Nephron (organoid): ENCODE measurements at regions not wholly inside any gene's neighbourhood (a gene's known extent, or its start where the extent isn't known, plus 50 kb on each side); places are given as distances from the start of the nearest gene placed in this dataset.

Experiments used
- H3K27ac Mint-ChIP-seq, 3 experiments: 2 replicates each; pipeline ENCODE4 v1.8.0; 2020; ENCODE audit warnings: mixed read lengths in 3 of 3, mild to moderate bottlenecking in 2 of 3, moderate library complexity in 1 of 3
- H3K27me3 Mint-ChIP-seq: 2 replicates; pipeline ENCODE4 v1.8.0; 2021; ENCODE audit warnings: low read depth, mild to moderate bottlenecking, moderate library complexity, mixed read lengths
- H3K36me3 Mint-ChIP-seq: 2 replicates; pipeline ENCODE4 v1.8.0; 2020; ENCODE audit warnings: low read depth, mixed read lengths
- H3K4me1 Mint-ChIP-seq: 2 replicates; pipeline ENCODE4 v1.8.0; 2020; ENCODE audit warnings: mixed read lengths
- H3K4me3 Mint-ChIP-seq, 3 experiments: 2 replicates each; pipeline ENCODE4 v1.8.0; 2020; ENCODE audit warnings: mild to moderate bottlenecking in 3 of 3, mixed read lengths in 3 of 3, moderate library complexity in 2 of 3
- H3K9me3 Mint-ChIP-seq: 2 replicates; pipeline ENCODE4 v1.8.0; 2020; ENCODE audit warnings: mixed read lengths
- TF ChIP-seq, protein P1 (sequence below), 3 experiments: fragments of 200-600 bp; sonication (generic); IDR thresholded peaks; one replicate each; pipeline ENCODE4 v1.5.0; 2021; ENCODE audit warnings: antibody characterized with exemption in 3 of 3; ENCODE audit not compliant: unreplicated experiment in 3 of 3

- TF ChIP-seq, protein P1, sequence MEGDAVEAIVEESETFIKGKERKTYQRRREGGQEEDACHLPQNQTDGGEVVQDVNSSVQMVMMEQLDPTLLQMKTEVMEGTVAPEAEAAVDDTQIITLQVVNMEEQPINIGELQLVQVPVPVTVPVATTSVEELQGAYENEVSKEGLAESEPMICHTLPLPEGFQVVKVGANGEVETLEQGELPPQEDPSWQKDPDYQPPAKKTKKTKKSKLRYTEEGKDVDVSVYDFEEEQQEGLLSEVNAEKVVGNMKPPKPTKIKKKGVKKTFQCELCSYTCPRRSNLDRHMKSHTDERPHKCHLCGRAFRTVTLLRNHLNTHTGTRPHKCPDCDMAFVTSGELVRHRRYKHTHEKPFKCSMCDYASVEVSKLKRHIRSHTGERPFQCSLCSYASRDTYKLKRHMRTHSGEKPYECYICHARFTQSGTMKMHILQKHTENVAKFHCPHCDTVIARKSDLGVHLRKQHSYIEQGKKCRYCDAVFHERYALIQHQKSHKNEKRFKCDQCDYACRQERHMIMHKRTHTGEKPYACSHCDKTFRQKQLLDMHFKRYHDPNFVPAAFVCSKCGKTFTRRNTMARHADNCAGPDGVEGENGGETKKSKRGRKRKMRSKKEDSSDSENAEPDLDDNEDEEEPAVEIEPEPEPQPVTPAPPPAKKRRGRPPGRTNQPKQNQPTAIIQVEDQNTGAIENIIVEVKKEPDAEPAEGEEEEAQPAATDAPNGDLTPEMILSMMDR (IDR thresholded peaks at IDR 0.05; ENCODE audit: unreplicated experiment in 3 of 3), result no peak
- H3K27ac Mint-ChIP-seq, result no peak overlapping the region
- no peak overlapping the region for H3K4me3 Mint-ChIP-seq
These were observed 440.0 kb downstream of the ANKRD7 start for GRCh38 chr7:118664498-118664897.

DNA sequence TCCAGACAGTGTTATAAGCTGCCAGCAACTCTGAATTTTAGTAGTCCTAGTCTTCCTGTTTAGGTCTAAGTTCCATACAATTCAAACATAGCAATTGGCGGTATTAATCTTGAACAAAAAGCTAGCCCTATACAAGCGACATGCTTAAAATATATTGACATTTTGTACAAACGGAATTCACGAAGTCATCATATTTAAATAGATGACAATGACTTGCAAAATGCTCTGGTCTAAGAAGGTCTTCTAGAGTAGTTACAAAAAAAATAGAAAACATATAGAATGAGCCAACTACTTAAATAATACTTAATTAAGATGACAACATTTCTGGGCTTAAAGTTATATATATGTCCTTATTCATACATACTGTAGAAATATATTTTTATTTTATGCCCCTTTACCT lies 446.6 kb downstream of the ANKRD7 start:
- Mint-ChIP-seq H3K4me1 (no peaks in the 10 kb centered on the region), H3K27me3 (no peaks in the 10 kb centered on the region), H3K27ac (no peak overlapping the region), H3K9me3 (no peaks in the 10 kb centered on the region), H3K4me3 (no peak overlapping the region), H3K36me3 (no peaks in the 10 kb centered on the region)
- TF ChIP-seq, protein P1 (IDR thresholded peaks at IDR 0.05; ENCODE audit: unreplicated experiment in 3 of 3), result no peak

More at GRCh38 chr7:118664498-118664897, 440.0 kb downstream of the ANKRD7 start:
- no peaks in the 10 kb centered on the region for H3K4me1 Mint-ChIP-seq
- H3K36me3 Mint-ChIP-seq, result no peaks in the 10 kb centered on the region
- H3K27me3 Mint-ChIP-seq, result no peaks in the 10 kb centered on the region
- no peaks in the 10 kb centered on the region for H3K9me3 Mint-ChIP-seq

DNA sequence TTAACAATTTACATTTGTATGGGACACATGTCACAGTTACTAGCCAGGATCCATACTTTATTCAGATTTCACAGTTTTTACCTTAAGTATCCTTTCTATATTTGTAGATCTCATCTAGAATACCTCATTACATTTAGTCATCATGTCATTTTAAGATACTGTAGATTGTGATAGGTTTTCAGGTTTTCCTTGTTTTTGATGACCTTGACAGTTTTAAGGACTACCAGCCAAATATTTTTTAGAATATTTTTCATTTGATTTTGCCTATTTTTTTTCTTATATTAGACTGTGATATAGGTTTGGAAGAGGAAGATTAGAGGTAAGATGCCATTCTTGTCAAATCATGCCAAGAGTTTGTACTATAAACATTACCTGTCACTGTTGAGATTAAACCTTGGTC lies 460.3 kb downstream of the ANKRD7 start:
- TF ChIP-seq, protein P1 (IDR thresholded peaks at IDR 0.05; ENCODE audit: unreplicated experiment in 3 of 3), result no peak
- no peaks in the 10 kb centered on the region for H3K9me3 Mint-ChIP-seq

GRCh38 chr7:118689403-118689802 lies 464.9 kb downstream of the ANKRD7 start:
- Mint-ChIP-seq H3K4me3 (no peak overlapping the region), H3K27me3 (no peaks in the 10 kb centered on the region), H3K4me1 (no peaks in the 10 kb centered on the region), H3K9me3 (no peaks in the 10 kb centered on the region), H3K36me3 (no peaks in the 10 kb centered on the region), H3K27ac (no peak overlapping the region)
- TF ChIP-seq, protein P1 (IDR thresholded peaks at IDR 0.05; ENCODE audit: unreplicated experiment in 3 of 3), result no peak

More for the DNA sequence above, 460.3 kb downstream of the ANKRD7 start:
- Mint-ChIP-seq H3K4me1 (peaks cover 7% of the 10 kb centered on the region), H3K27ac (no peak overlapping the region), H3K36me3 (no peaks in the 10 kb centered on the region), H3K27me3 (no peaks in the 10 kb centered on the region), H3K4me3 (no peak overlapping the region)

- H3K4me1 Mint-ChIP-seq, result no peaks in the 10 kb centered on the region
- no peaks in the 10 kb centered on the region for H3K27me3 Mint-ChIP-seq
- TF ChIP-seq, protein P1 (IDR thresholded peaks at IDR 0.05; ENCODE audit: unreplicated experiment in 3 of 3), result no peak
- no peak overlapping the region for H3K4me3 Mint-ChIP-seq
- H3K36me3 Mint-ChIP-seq, result no peaks in the 10 kb centered on the region
- H3K9me3 Mint-ChIP-seq, result no peaks in the 10 kb centered on the region
- H3K27ac Mint-ChIP-seq, result no peak overlapping the region
These were observed 472.4 kb downstream of the ANKRD7 start for GRCh38 chr7:118696879-118697278.

GRCh38 chr7:118699222-118699621 lies 474.7 kb downstream of the ANKRD7 start:
- TF ChIP-seq, protein P1 (IDR thresholded peaks at IDR 0.05; ENCODE audit: unreplicated experiment in 3 of 3), result no peak
- H3K9me3 Mint-ChIP-seq, result no peaks in the 10 kb centered on the region
- no peak overlapping the region for H3K4me3 Mint-ChIP-seq
- H3K4me1 Mint-ChIP-seq, result no peaks in the 10 kb centered on the region
- no peak overlapping the region for H3K27ac Mint-ChIP-seq
- H3K27me3 Mint-ChIP-seq, result no peaks in the 10 kb centered on the region
- no peaks in the 10 kb centered on the region for H3K36me3 Mint-ChIP-seq
